ENCODE measurements at regions not wholly inside any gene's neighbourhood (a gene's known extent, or its start where the extent isn't known, plus 50 kb on each side); places are given as distances from the start of the nearest gene placed in this dataset.

GRCh38 chr17:69869667-69870066 is 205.4 kb upstream of the KCNJ16 start:
- H3F3A ChIP-seq (ENCODE audit: insufficient read depth, low read length, poor library complexity, severe bottlenecking): no peaks in the 10 kb centered on the region
- no peaks in the 10 kb centered on the region for H3K9me3 ChIP-seq (ENCODE audit: low read length)
- H2AFZ ChIP-seq (ENCODE audit: low read depth, low read length): no peak overlapping the region
- no peaks in the 10 kb centered on the region for H3K9me2 ChIP-seq (ENCODE audit: insufficient read depth, low read length)
- H3K27ac ChIP-seq (ENCODE audit: low read length): no peak overlapping the region
- H3K9ac ChIP-seq (ENCODE audit: low read length): no peak overlapping the region
- TF ChIP-seq SMC3 (conservative IDR thresholded peaks at IDR 0.05; ENCODE audit: poor library complexity) (no peak), RAD21 (conservative IDR thresholded peaks at IDR 0.05) (no peak), EP300 (conservative IDR thresholded peaks at IDR 0.05; ENCODE audit: poor library complexity, severe bottlenecking) (no peak), MXI1 (conservative IDR thresholded peaks at IDR 0.05; ENCODE audit: poor library complexity, severe bottlenecking) (no peak), POLR2AphosphoS5 (IDR thresholded peaks at IDR 0.05) (no peak), TAF1 (IDR thresholded peaks at IDR 0.05; ENCODE audit: low read depth) (no peak), EZH2 (IDR thresholded peaks at IDR 0.05; ENCODE audit: borderline replicate concordance, insufficient read depth, low read length, poor library complexity, severe bottlenecking) (no peak), CTCF (IDR thresholded peaks at IDR 0.05; ENCODE audit: poor library complexity, severe bottlenecking) (no peak)
- TF ChIP-seq, protein P1, sequence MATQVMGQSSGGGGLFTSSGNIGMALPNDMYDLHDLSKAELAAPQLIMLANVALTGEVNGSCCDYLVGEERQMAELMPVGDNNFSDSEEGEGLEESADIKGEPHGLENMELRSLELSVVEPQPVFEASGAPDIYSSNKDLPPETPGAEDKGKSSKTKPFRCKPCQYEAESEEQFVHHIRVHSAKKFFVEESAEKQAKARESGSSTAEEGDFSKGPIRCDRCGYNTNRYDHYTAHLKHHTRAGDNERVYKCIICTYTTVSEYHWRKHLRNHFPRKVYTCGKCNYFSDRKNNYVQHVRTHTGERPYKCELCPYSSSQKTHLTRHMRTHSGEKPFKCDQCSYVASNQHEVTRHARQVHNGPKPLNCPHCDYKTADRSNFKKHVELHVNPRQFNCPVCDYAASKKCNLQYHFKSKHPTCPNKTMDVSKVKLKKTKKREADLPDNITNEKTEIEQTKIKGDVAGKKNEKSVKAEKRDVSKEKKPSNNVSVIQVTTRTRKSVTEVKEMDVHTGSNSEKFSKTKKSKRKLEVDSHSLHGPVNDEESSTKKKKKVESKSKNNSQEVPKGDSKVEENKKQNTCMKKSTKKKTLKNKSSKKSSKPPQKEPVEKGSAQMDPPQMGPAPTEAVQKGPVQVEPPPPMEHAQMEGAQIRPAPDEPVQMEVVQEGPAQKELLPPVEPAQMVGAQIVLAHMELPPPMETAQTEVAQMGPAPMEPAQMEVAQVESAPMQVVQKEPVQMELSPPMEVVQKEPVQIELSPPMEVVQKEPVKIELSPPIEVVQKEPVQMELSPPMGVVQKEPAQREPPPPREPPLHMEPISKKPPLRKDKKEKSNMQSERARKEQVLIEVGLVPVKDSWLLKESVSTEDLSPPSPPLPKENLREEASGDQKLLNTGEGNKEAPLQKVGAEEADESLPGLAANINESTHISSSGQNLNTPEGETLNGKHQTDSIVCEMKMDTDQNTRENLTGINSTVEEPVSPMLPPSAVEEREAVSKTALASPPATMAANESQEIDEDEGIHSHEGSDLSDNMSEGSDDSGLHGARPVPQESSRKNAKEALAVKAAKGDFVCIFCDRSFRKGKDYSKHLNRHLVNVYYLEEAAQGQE (IDR thresholded peaks at IDR 0.05; ENCODE audit: borderline replicate concordance): no peak
- H3K27me3 ChIP-seq (ENCODE audit: insufficient read depth, low read depth, low read length): no peaks in the 10 kb centered on the region
- no peak overlapping the region for H3K4me3 ChIP-seq (ENCODE audit: low read length)
- no peaks in the 10 kb centered on the region for H4K20me1 ChIP-seq (ENCODE audit: insufficient read depth)
- H3K36me3 ChIP-seq (ENCODE audit: insufficient read depth, low read length): no peaks in the 10 kb centered on the region
- H3K4me2 ChIP-seq (ENCODE audit: low read length): no peak overlapping the region
- H3K79me2 ChIP-seq (replicated peaks; ENCODE audit: insufficient read depth, low read length): no peaks in the 10 kb centered on the region

DNA sequence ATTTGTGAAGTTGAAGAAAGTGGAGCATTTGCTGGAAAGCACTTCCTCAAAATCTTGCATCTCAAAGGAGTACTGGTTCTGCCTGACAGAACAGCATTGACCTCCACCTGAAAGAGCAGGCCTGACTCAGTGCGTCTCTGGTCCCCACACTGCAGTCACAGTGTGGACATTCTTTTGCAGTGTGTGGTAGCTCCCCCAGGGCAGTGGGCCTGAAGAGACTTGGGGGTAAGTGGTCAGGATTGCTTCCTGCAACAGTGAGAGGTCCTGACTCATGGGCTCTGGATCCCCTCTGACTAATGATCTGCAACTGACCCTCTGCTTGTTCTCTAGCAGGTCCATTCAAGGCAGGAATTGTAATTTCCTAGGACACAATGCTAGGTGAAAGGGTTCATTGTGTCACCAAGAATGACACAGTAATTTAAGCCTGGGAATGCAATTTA is 204.9 kb upstream of the KCNJ16 start:
- TF ChIP-seq RAD21 (conservative IDR thresholded peaks at IDR 0.05): no peak
- no peak for TF ChIP-seq POLR2AphosphoS5 (IDR thresholded peaks at IDR 0.05)
- no peak for TF ChIP-seq EZH2 (IDR thresholded peaks at IDR 0.05; ENCODE audit: borderline replicate concordance, insufficient read depth, low read length, poor library complexity, severe bottlenecking)
- no peak for TF ChIP-seq EP300 (conservative IDR thresholded peaks at IDR 0.05; ENCODE audit: poor library complexity, severe bottlenecking)
- TF ChIP-seq TAF1 (IDR thresholded peaks at IDR 0.05; ENCODE audit: low read depth): no peak
- no peak for TF ChIP-seq SMC3 (conservative IDR thresholded peaks at IDR 0.05; ENCODE audit: poor library complexity)
- H3K36me3 ChIP-seq (ENCODE audit: insufficient read depth, low read length): no peaks in the 10 kb centered on the region
- H3K4me3 ChIP-seq (ENCODE audit: low read length): no peak overlapping the region
- no peak overlapping the region for H2AFZ ChIP-seq (ENCODE audit: low read depth, low read length)
- no peaks in the 10 kb centered on the region for H4K20me1 ChIP-seq (ENCODE audit: insufficient read depth)
- H3K4me2 ChIP-seq (ENCODE audit: low read length): no peak overlapping the region
- H3F3A ChIP-seq (ENCODE audit: insufficient read depth, low read length, poor library complexity, severe bottlenecking): no peaks in the 10 kb centered on the region
- no peak overlapping the region for H3K27ac ChIP-seq (ENCODE audit: low read length)
- no peaks in the 10 kb centered on the region for H3K27me3 ChIP-seq (ENCODE audit: insufficient read depth, low read depth, low read length)
- H3K9ac ChIP-seq (ENCODE audit: low read length): no peak overlapping the region
- H3K9me3 ChIP-seq (ENCODE audit: low read length): no peaks in the 10 kb centered on the region
- no peaks in the 10 kb centered on the region for H3K79me2 ChIP-seq (replicated peaks; ENCODE audit: insufficient read depth, low read length)
- no peaks in the 10 kb centered on the region for H3K9me2 ChIP-seq (ENCODE audit: insufficient read depth, low read length)
